ENCODE measurements at regions not wholly inside any gene's neighbourhood (a gene's known extent, or its start where the extent isn't known, plus 50 kb on each side); places are given as distances from the start of the nearest gene placed in this dataset.
A peak's percentile ranks its signal among the peaks of the same experiment; 100 is the strongest.

DNA sequence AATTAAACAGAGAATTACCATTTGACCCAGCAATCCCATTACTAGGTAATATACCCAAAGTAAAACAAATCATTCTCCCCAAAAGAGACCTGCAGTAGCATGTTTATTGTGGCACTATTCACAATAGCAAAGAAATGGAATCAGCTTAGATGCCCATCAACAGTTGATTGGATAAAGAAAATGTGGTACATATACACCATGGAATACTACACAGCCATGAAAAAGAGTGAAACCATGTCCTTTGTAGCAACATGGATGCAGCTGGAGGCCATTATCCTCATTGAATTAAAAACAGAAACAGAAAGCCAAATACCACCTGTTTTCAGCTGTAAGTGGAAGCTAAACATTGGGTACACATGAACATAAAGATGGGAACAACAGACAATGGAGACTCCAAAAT lies 1141.8 kb upstream of the AUTS2 start:
- TF ChIP-seq POLR2A (IDR thresholded peaks at IDR 0.05) (no peak), EP300 (IDR thresholded peaks at IDR 0.05) (no peak)
- TF ChIP-seq, protein P1, sequence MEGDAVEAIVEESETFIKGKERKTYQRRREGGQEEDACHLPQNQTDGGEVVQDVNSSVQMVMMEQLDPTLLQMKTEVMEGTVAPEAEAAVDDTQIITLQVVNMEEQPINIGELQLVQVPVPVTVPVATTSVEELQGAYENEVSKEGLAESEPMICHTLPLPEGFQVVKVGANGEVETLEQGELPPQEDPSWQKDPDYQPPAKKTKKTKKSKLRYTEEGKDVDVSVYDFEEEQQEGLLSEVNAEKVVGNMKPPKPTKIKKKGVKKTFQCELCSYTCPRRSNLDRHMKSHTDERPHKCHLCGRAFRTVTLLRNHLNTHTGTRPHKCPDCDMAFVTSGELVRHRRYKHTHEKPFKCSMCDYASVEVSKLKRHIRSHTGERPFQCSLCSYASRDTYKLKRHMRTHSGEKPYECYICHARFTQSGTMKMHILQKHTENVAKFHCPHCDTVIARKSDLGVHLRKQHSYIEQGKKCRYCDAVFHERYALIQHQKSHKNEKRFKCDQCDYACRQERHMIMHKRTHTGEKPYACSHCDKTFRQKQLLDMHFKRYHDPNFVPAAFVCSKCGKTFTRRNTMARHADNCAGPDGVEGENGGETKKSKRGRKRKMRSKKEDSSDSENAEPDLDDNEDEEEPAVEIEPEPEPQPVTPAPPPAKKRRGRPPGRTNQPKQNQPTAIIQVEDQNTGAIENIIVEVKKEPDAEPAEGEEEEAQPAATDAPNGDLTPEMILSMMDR (IDR thresholded peaks at IDR 0.05): no peak
- intact Hi-C loops (cut with DNase I; ENCODE audit: low total_unique reads): no loop called here
- Histone ChIP-seq H3K4me3 (no peak overlapping the region), H3K4me1 (no peaks in the 10 kb centered on the region), H3K36me3 (no peaks in the 10 kb centered on the region), H3K27me3 (no peaks in the 10 kb centered on the region), H3K9me3 (peaks cover 0 to 28% (median 10%) of the 10 kb centered on the region in 4 donors), H3K27ac (no peak overlapping the region)
- DNase-seq: no peak

DNA sequence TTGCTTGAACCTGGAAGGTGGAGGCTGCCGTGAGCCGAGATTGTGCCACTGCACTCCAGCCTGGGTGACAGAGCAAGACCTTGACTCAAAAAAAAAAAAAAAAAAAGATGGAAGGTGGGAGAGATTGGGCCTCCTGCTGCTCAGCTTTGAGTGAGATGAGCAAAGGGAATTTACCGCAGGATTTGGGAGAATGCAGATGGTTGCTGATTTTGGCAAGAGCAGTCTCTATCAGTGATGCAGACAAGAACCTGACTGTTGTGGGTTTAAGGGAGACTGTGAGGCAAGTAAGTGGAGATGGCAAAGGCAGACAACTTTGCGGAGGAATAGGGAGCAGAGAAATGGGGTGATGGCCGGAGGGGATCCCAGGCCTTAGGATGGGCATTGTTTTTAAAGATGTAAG lies 1140.8 kb upstream of the AUTS2 start:
- Histone ChIP-seq H3K4me3 (no peak overlapping the region), H3K27ac (no peak overlapping the region), H3K27me3 (no peaks in the 10 kb centered on the region), H3K36me3 (no peaks in the 10 kb centered on the region), H3K4me1 (no peaks in the 10 kb centered on the region), H3K9me3 (peaks cover 0 to 28% (median 10%) of the 10 kb centered on the region in 4 donors)
- WGBS, 5 donors: 92 to 97% (median 95%) methylated on average over 5 of the region's 5 CpGs
- intact Hi-C loops (cut with DNase I; ENCODE audit: low total_unique reads): no loop called here
- TF ChIP-seq POLR2A (IDR thresholded peaks at IDR 0.05) (no peak), EP300 (IDR thresholded peaks at IDR 0.05) (no peak), POLR2AphosphoS5 (IDR thresholded peaks at IDR 0.05) (no peak)
- TF ChIP-seq, protein P1 (IDR thresholded peaks at IDR 0.05): no peak
- no peak for DNase-seq

DNA sequence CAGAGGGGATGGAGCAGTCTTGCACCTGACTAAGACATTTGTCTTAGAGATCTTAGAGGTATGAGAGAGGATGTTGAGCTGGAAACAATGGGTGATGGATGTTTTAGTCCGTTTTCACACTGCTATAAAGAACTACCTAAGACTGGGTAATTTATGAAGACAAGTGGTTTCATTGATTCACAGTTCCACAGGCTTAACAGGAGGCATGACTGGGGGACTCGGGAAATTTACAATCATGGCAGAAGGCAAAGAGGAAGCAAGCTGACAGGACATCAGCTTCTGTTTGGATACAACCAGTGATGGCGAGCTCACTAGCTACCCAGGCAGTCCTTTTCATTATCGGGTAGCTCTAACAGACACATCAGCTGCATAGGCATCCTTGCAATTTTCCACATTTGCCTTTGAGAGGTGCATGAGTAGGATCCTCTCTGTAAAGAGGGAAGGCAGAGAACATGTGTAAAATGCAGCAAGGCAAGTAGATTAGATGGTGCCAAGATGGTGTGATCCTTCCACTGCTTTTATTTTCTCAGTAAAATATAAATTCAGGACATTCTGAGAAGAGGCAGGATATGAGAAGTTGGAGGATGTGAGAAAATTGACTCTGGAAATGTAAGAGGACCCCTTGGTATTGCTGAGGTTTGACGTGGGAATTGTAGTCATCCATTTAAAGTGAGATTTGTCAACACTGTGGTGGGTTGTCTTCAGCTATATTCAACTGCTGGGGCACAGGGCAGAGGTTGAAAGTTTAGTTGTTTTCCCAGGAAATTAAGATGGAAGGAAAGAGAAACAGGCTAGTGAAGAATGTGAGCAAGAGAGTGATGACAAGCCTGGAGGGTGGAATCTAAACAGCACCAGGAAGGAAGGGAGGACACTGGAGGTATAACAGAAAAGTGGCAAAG lies 1140.0 kb upstream of the AUTS2 start:
- intact Hi-C loops (cut with DNase I; ENCODE audit: low total_unique reads): no loop called here
- 62 to 72% (median 65%) methylated on average over 5 of the region's 5 CpGs for WGBS, 5 donors
- no peak for TF ChIP-seq POLR2AphosphoS5 (IDR thresholded peaks at IDR 0.05)
- TF ChIP-seq EP300 (IDR thresholded peaks at IDR 0.05): no peak
- TF ChIP-seq, protein P1 (IDR thresholded peaks at IDR 0.05): no peak
- TF ChIP-seq POLR2A (IDR thresholded peaks at IDR 0.05): no peak
- Histone ChIP-seq H3K27me3 (no peaks in the 10 kb centered on the region), H3K27ac (no peak overlapping the region), H3K4me1 (no peaks in the 10 kb centered on the region), H3K9me3 (peaks cover 0 to 28% (median 10%) of the 10 kb centered on the region in 4 donors), H3K36me3 (no peaks in the 10 kb centered on the region), H3K4me3 (no peak overlapping the region)
- no peak for DNase-seq

DNA sequence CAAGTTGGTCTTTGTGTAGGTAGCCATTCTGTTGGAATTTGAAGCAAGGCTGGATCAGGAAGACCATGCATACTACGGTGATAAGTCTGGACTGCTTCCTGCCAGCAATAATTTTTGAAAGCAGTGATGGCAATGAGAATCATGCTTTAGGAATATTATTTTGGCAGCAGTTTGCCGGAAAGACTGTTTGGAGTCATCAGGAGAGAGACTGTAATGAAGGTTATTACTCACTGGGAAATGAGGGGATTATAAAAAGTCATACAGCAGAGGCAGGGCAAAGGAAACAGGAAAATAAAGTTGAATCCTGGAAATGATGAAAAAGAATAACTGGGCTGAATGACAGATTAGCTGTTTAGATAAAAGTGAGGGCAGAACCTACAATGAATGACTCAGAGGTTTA lies 1136.8 kb upstream of the AUTS2 start:
- no peaks in the 10 kb centered on the region for H3K4me1 ChIP-seq
- 20 to 30% (median 24%) methylated on average over 1 to 2 of the region's 2 CpGs for WGBS, 5 donors
- intact Hi-C loops (cut with DNase I; ENCODE audit: low total_unique reads): no loop called here
- H3K27ac ChIP-seq: no peak overlapping the region
- no peak overlapping the region for H3K4me3 ChIP-seq
- TF ChIP-seq, protein P1 (IDR thresholded peaks at IDR 0.05): no peak
- TF ChIP-seq EP300 (IDR thresholded peaks at IDR 0.05) (no peak), POLR2AphosphoS5 (IDR thresholded peaks at IDR 0.05) (no peak), POLR2A (IDR thresholded peaks at IDR 0.05) (no peak)
- no peaks in the 10 kb centered on the region for H3K27me3 ChIP-seq
- peak in 1 of 2 donors; percentile 12 for DNase-seq
- H3K9me3 ChIP-seq: peaks cover 0 to 20% (median 8%) of the 10 kb centered on the region in 4 donors
- no peaks in the 10 kb centered on the region for H3K36me3 ChIP-seq
